ENCODE measurements at regions not wholly inside any gene's neighbourhood (a gene's known extent, or its start where the extent isn't known, plus 50 kb on each side); places are given as distances from the start of the nearest gene placed in this dataset.

DNA sequence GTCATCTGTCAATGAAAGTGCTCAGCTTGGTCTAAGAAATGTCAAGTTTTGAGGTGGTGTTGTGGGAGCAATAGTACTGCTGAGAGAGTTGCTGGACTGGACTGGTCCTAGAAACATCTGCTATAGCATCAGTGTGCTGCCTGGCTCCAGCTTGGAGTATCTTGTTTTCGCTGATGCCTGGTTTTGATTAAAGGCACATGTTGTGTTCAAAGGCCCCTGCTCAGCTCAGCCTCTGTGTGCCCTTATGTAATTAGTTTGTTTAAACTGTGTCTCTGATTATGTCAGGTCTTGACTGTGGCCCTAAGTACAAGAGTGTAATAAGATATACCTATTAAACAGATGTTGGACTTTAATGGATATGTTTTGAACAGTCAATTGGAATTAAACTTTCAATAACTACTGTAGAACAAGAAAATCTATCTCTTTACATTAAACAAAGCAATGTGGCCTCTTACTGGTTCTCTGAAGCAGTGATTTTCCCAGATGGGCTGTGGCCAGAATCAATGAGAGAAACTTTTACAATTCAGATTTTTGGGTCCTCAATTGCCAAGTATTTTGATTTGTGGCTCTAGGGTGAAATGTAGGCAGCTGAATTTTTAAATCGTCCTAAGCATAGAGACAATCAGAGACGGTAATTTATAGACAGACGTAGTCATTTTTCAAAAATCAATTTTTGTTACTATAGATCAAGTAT lies 668.2 kb downstream of the DHX35 start:
- TF ChIP-seq, protein P1, sequence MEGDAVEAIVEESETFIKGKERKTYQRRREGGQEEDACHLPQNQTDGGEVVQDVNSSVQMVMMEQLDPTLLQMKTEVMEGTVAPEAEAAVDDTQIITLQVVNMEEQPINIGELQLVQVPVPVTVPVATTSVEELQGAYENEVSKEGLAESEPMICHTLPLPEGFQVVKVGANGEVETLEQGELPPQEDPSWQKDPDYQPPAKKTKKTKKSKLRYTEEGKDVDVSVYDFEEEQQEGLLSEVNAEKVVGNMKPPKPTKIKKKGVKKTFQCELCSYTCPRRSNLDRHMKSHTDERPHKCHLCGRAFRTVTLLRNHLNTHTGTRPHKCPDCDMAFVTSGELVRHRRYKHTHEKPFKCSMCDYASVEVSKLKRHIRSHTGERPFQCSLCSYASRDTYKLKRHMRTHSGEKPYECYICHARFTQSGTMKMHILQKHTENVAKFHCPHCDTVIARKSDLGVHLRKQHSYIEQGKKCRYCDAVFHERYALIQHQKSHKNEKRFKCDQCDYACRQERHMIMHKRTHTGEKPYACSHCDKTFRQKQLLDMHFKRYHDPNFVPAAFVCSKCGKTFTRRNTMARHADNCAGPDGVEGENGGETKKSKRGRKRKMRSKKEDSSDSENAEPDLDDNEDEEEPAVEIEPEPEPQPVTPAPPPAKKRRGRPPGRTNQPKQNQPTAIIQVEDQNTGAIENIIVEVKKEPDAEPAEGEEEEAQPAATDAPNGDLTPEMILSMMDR (conservative IDR thresholded peaks at IDR 0.05; ENCODE audit: low read depth, low read length), result no peak
- TF ChIP-seq EZH2 (IDR thresholded peaks at IDR 0.05; ENCODE audit: low read length, unreplicated experiment), result no peak
